Activated CD4-positive, alpha-beta T cell treated with anti-CD3 and anti-CD28 coated beads, Interleukin-2, amount 50 U/mL, for 1 hour (primary cell): ENCODE measurements at regions not wholly inside any gene's neighbourhood (a gene's known extent, or its start where the extent isn't known, plus 50 kb on each side); places are given as distances from the start of the nearest gene placed in this dataset.

Experiments
- DNase-seq: peaks from one replicate; pipeline ENCODE4 v3.0.0-alpha.2; 2020

GRCh38 chr10:111837086-111837485 is 346.5 kb downstream of the GPAM start:
- no peak for DNase-seq

GRCh38 chr10:111837985-111838384 is 345.6 kb downstream of the GPAM start:
- no peak for DNase-seq

DNA sequence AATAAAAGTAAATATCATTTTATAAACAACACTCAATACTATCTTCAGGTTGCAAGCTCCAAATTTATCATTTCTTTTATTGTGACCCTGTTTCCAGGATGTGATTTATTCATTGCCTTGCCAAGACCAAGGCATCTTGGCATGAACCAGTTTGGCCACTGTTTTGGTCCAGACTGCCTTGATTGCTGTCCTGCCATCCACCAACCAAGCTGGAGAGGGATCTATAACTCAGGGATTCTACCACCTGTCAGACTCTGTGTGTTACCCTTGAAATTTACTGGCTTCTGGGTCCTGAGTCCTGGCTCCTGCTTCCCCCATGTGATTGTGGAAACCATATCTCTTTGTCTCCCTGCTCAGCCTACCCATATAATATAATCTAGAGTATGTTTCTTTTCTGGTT is 343.0 kb downstream of the GPAM start:
- no peak for DNase-seq

GRCh38 chr10:111852801-111853200 is 330.8 kb downstream of the GPAM start:
- DNase-seq: no peak

DNA sequence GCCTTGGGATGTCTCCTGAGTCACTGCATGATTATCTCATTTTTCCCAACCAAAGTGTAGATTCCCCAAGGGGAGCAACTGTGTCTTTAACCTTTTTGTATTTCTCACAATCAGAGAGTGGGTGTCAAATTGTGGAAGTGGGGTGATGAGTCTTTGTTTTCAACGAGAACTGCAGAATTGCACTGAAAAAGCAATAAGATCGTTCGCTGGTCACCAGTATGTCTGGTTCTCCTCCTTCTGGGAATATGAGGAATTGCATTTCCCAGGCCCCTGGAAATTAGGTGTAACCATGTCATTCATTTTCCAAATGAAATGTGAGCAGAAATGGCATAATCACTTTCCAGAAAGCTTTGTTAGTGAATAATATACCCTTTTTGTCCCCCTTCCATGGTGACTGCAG is 326.9 kb downstream of the GPAM start:
- no peak for DNase-seq

- no peak for DNase-seq
Measured at GRCh38 chr10:111865550-111865949, 318.0 kb downstream of the GPAM start.

GRCh38 chr10:111871458-111871857 is 312.1 kb downstream of the GPAM start:
- DNase-seq: no peak

GRCh38 chr10:111872591-111872990 is 311.0 kb downstream of the GPAM start:
- no peak for DNase-seq

GRCh38 chr10:111873041-111873440 is 310.5 kb downstream of the GPAM start:
- no peak for DNase-seq

- DNase-seq: no peak
Measured at GRCh38 chr10:111873621-111874135, 309.9 kb downstream of the GPAM start.

GRCh38 chr10:111874576-111874975 is 309.0 kb downstream of the GPAM start:
- no peak for DNase-seq

GRCh38 chr10:111875725-111876124 is 307.8 kb downstream of the GPAM start:
- no peak for DNase-seq

DNA sequence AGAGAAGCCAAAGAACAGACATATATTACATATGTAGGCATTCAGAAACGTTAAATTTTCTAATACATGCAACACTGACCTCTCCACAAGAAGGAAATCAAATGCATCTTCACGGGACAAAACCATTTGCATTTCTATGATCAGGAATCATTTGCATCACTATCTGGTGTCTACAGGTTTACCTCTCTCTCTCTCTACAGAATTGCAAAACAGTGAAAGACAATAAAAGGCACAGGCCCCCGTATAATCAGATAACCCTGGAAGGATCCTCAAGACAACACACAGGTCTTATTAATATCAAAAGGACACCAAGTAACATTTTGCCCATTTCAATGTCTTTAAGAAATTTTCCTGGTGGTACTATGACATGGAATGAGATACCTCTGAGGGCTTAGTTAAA is 306.3 kb downstream of the GPAM start:
- DNase-seq: no peak

GRCh38 chr10:111879969-111880368 is 303.6 kb downstream of the GPAM start:
- no peak for DNase-seq

- DNase-seq: no peak
Measured at GRCh38 chr10:111885046-111885445, 298.5 kb downstream of the GPAM start.

DNA sequence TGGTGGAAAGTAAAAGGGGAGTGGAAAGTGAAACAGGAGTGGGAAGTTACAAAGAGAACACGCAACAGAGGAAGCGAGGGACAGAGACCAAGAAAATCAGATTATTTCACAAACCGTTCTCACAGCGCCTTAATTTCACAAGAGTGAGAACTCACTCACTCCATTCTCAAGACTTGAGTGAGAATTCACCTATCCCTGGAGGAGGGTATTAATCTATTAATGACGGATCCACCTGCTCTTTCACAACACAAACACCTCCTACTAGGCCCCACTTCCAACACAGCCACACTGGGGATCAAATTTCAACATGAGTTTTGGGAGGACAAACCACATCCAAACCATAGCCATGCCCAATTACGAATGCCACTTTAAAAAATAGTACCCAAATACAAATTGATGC is 297.6 kb downstream of the GPAM start:
- DNase-seq: no peak

GRCh38 chr10:111887266-111887665 is 296.3 kb downstream of the GPAM start:
- DNase-seq: no peak

DNA sequence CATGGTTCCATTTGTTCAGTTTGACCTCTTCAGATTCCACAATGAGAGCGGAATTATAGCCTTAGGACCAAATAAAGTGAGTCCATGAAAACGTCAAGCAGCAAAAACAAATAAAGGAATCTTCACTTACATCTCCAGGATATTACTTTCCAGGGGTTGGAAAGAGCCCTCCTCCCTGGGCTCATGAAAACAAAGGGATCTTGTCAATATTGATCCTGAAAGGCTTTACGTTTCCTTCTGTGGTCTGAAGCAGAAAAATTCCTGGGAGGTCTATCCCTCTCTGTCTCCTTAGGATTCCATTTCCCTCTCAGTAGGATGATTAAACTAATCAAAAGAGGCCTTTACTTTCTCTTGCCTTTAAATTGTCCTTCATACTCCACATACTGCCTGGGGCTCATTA is 293.5 kb downstream of the GPAM start:
- no peak for DNase-seq

- no peak for DNase-seq
Measured at GRCh38 chr10:111916011-111916410, 267.6 kb downstream of the GPAM start.

DNA sequence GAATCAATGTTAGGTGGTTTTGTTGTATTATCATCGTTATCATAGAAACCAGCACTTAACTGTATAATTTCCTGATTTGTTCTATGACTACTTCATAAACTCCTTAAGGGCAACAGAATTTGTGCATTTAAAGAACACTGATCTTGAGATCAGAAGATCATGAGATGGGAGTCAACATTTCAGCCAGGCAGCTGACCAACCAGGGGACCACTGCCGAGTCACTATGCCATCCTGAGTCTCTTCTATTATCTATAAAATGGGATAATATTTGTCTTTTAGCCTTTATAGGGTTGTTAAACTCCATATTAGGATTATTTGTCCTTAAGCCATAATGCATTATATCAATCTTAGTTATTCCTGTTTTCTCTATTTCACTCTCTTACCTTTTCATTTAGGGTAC is 261.7 kb downstream of the GPAM start:
- DNase-seq: no peak

GRCh38 chr10:111923032-111923431 is 260.5 kb downstream of the GPAM start:
- DNase-seq: no peak

- DNase-seq: no peak
Measured at GRCh38 chr10:111926286-111926685, 257.3 kb downstream of the GPAM start.

DNA sequence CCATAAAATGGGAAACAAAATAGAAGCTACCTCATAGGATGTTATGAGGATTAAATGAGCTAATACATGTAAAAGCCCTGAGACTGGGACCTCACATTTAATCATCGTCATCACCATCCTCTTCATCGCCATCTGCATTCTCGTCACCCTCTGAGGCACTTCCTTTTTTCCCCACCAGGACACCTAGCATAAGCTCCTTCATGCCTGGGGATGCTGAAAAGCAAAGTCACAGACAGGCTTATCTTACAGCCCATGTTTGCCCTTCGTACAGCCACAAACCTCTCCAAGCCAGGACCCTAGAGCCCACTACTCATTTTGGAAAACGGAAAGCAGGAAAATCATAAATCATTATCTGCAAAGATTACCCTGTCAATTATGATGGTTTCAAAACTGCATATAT is 249.6 kb downstream of the GPAM start:
- DNase-seq: no peak

DNA sequence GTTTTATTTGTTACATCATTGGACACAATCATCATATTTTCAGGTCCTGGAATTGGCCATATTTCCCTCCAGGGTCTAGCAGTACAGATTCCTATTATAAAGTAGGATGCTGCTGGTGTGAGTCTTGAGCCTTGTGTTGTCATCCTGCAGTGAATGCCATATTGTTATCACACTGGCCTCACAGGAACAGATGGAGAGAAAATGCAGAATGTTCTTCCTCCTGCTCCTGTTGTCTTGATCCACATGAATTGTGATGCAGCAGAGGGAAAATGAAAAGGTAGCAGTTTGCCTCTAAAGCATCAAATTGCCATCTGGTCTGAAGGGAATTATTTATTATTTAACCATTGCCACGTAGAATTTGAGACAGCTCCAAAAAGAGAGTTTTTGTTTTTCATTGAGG is 248.6 kb downstream of the GPAM start:
- no peak for DNase-seq

GRCh38 chr10:111936143-111936542 is 247.4 kb downstream of the GPAM start:
- no peak for DNase-seq

- no peak for DNase-seq
Measured at GRCh38 chr10:111944331-111944730, 239.2 kb downstream of the GPAM start.
